ENCODE measurements at regions not wholly inside any gene's neighbourhood (a gene's known extent, or its start where the extent isn't known, plus 50 kb on each side); places are given as distances from the start of the nearest gene placed in this dataset.
"Not testable (repeated sequence)": the region's sequence is repeated elsewhere in the genome, so short reads cannot be mapped to it uniquely, and the experiment has no call there.

- intact Hi-C loops (cut with micrococcal nuclease; ENCODE audit: unreplicated experiment), result no loop called here
- CTCF ChIA-PET, result no interaction called here
- DNase-seq, result no peak
- H3K4me3 Mint-ChIP-seq (ENCODE audit: low read depth, unreplicated experiment), result no peak overlapping the region
- BruUV-seq (replicated peaks), result no TSS peak
- no peak overlapping the region for H3K27ac Mint-ChIP-seq (ENCODE audit: unreplicated experiment)
- H3K36me3 Mint-ChIP-seq (ENCODE audit: insufficient read depth, unreplicated experiment), result no peaks in the 10 kb centered on the region
- TF ChIP-seq CTCF (IDR thresholded peaks at IDR 0.05; ENCODE audit: unreplicated experiment), result no peak
- no peaks in the 10 kb centered on the region for H3K27me3 Mint-ChIP-seq (ENCODE audit: unreplicated experiment)
- peaks cover 5% of the 10 kb centered on the region for H3K9me3 Mint-ChIP-seq (ENCODE audit: low read depth, unreplicated experiment)
- no peaks in the 10 kb centered on the region for H3K4me1 Mint-ChIP-seq (ENCODE audit: low read depth, unreplicated experiment)
These were observed 648.5 kb downstream of the NR2F2 start for GRCh38 chr15:96978937-96979473.

GRCh38 chr15:96984121-96984671 is 653.7 kb downstream of the NR2F2 start:
- H3K36me3 Mint-ChIP-seq (ENCODE audit: insufficient read depth, unreplicated experiment); CTCF ChIA-PET; BruUV-seq (replicated peaks); intact Hi-C loops (cut with micrococcal nuclease; ENCODE audit: unreplicated experiment); H3K4me3 Mint-ChIP-seq (ENCODE audit: low read depth, unreplicated experiment); DNase-seq; H3K27me3 Mint-ChIP-seq (ENCODE audit: unreplicated experiment); H3K27ac Mint-ChIP-seq (ENCODE audit: unreplicated experiment); H3K9me3 Mint-ChIP-seq (ENCODE audit: low read depth, unreplicated experiment); H3K4me1 Mint-ChIP-seq (ENCODE audit: low read depth, unreplicated experiment): not testable (repeated sequence)

GRCh38 chr15:96992817-96993216 is 662.3 kb downstream of the NR2F2 start:
- no peaks in the 10 kb centered on the region for H3K4me1 Mint-ChIP-seq (ENCODE audit: low read depth, unreplicated experiment)
- no TSS peak for BruUV-seq (replicated peaks)
- no peak for TF ChIP-seq CTCF (IDR thresholded peaks at IDR 0.05; ENCODE audit: unreplicated experiment)
- H3K9me3 Mint-ChIP-seq (ENCODE audit: low read depth, unreplicated experiment), result peaks cover 12% of the 10 kb centered on the region
- intact Hi-C loops (cut with micrococcal nuclease; ENCODE audit: unreplicated experiment), result no loop called here
- H3K27ac Mint-ChIP-seq (ENCODE audit: unreplicated experiment), result no peak overlapping the region
- H3K27me3 Mint-ChIP-seq (ENCODE audit: unreplicated experiment), result no peaks in the 10 kb centered on the region
- no peak overlapping the region for H3K4me3 Mint-ChIP-seq (ENCODE audit: low read depth, unreplicated experiment)
- CTCF ChIA-PET, result no interaction called here
- H3K36me3 Mint-ChIP-seq (ENCODE audit: insufficient read depth, unreplicated experiment), result no peaks in the 10 kb centered on the region
- DNase-seq, result no peak

GRCh38 chr15:96997538-96997937 is 667.0 kb downstream of the NR2F2 start:
- H3K4me1 Mint-ChIP-seq (ENCODE audit: low read depth, unreplicated experiment), result no peaks in the 10 kb centered on the region
- no TSS peak for BruUV-seq (replicated peaks)
- no peak overlapping the region for H3K27ac Mint-ChIP-seq (ENCODE audit: unreplicated experiment)
- CTCF ChIA-PET, result interaction anchor here (0.6 kb wide), 1 partner anchor 50 kb away, joined by 5 read pairs; no protein-coding TSS in a partner anchor
- H3K27me3 Mint-ChIP-seq (ENCODE audit: unreplicated experiment), result no peaks in the 10 kb centered on the region
- no peak for TF ChIP-seq CTCF (IDR thresholded peaks at IDR 0.05; ENCODE audit: unreplicated experiment)
- no peak overlapping the region for H3K4me3 Mint-ChIP-seq (ENCODE audit: low read depth, unreplicated experiment)
- intact Hi-C loops (cut with micrococcal nuclease; ENCODE audit: unreplicated experiment), result no loop called here
- DNase-seq, result no peak
- no peaks in the 10 kb centered on the region for H3K36me3 Mint-ChIP-seq (ENCODE audit: insufficient read depth, unreplicated experiment)
- H3K9me3 Mint-ChIP-seq (ENCODE audit: low read depth, unreplicated experiment), result peaks cover 10% of the 10 kb centered on the region

GRCh38 chr15:97009031-97009431 is 678.5 kb downstream of the NR2F2 start:
- DNase-seq, result no peak
- Mint-ChIP-seq H3K4me3 (ENCODE audit: low read depth, unreplicated experiment) (no peak overlapping the region), H3K9me3 (ENCODE audit: low read depth, unreplicated experiment) (peaks cover 14% of the 10 kb centered on the region), H3K36me3 (ENCODE audit: insufficient read depth, unreplicated experiment) (no peaks in the 10 kb centered on the region), H3K4me1 (ENCODE audit: low read depth, unreplicated experiment) (no peaks in the 10 kb centered on the region), H3K27me3 (ENCODE audit: unreplicated experiment) (no peaks in the 10 kb centered on the region), H3K27ac (ENCODE audit: unreplicated experiment) (no peak overlapping the region)
- CTCF ChIA-PET, result no interaction called here
- no peak for TF ChIP-seq CTCF (IDR thresholded peaks at IDR 0.05; ENCODE audit: unreplicated experiment)
- intact Hi-C loops (cut with micrococcal nuclease; ENCODE audit: unreplicated experiment), result no loop called here
- no TSS peak for BruUV-seq (replicated peaks)

All from Calu3 (cell line).